ENCODE measurements at regions not wholly inside any gene's neighbourhood (a gene's known extent, or its start where the extent isn't known, plus 50 kb on each side); places are given as distances from the start of the nearest gene placed in this dataset.
"Not testable (repeated sequence)": the region's sequence is repeated elsewhere in the genome, so short reads cannot be mapped to it uniquely, and the experiment has no call there.

- intact Hi-C loops (cut with micrococcal nuclease), result no loop called here
Observed at GRCh38 chr3:102682741-102683140, 247.9 kb downstream of the ZPLD1 start.

DNA sequence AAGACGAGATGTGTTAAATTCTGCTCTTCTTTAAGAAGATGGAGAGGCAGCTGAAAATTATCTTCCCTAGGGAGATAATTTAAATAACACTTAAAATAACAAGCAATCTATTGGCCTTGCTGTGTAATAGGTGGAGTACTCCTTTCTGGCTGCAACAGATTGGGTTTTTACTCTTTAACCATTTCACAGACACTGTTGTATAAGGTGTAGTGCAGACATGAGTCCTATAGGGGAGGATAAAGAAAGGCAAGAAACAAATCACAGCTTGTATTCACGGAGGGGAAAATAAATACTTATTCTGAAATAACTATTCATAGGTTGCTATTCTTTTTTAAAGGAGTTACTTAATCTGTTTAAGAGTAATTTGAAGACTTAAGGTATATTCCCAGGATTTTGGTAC, 252.0 kb downstream of the ZPLD1 start:
- intact Hi-C loops (cut with micrococcal nuclease), result no loop called here

DNA sequence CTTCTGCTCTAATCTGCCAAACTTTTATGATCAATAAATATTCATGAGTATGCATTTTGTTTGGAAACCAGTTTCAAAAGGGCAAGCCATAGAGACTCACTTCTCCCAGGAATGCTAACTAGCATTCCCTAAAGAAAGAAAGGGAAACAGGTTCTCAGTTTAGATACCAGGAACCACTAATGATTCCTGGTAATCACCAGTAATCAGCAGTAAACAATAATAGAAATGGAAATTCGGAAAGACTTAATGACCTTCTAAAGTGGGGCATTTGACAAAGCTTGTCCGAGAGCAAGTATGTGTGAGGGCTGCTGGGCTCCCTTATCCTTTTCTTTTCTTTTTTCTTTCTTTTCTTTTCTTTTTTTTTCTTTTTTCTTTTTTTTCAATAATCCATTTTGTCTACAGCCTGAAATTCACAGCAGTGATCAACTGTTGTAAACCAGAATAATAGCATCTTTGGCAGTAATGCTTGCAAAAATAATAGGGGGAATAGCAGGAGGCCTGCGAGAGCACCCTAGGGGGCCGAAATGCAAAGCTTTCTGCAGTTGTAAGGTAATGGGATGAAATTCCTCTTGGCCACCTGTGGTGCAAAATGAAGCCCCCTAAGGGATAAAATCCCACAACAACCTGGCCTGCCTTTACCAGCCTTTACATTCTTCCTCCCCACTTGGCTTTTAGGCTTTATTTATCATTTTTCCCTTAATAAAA, 253.2 kb downstream of the ZPLD1 start:
- intact Hi-C loops (cut with micrococcal nuclease), result no loop called here

DNA sequence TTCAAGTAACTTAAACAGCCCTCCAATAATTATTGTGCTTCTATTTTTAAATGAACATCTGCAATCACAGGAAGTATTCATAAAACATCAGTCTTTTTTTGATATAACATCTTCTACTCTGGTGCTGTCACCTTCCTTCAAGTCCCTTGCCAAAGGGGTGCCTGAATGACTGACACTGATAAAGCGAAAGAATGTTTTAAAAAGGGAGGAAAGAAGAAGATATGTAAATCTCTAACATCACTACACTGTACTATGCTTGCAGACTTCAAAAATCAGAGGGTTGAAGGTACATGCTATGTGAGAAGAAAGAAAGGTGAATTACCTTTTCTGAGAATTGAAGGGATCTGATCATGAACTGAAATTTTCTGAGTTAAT, 253.7 kb downstream of the ZPLD1 start:
- intact Hi-C loops (cut with micrococcal nuclease), result no loop called here

DNA sequence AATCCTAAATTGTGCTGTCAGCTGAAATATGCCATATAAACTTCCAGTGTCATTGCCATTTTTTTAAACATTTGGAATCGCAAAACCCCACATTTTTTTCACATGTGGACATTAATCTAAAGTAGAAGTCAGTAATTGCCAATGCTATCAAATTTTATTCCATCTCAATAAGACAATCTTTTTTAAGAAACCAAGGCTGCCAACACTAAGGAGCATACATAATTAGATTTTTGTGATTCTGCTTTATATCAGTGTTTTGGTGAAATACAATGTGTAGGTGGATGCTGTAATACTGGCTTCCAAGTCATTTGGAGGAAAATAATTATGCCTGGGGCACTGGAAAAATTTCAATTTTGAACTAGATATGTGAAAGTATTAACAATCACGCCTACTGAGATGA, 256.7 kb downstream of the ZPLD1 start:
- intact Hi-C loops (cut with micrococcal nuclease), result no loop called here

- intact Hi-C loops (cut with micrococcal nuclease), result no loop called here
Observed at GRCh38 chr3:102699104-102699818, 264.4 kb downstream of the ZPLD1 start.

DNA sequence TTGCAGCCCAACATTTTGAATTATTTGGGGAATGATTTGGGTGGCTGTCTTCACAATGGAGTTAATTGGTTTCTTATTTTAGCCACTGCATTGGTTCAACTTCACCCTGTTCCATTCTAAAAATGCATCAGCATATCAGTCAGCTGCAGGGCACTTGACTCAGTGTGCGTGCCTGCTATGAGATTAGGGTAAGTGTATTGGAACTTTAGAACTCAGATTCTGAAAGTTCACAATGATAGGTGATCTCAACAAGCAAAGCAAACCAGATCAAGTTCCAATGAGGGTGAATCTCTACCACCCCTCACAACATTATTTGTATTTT, 265.0 kb downstream of the ZPLD1 start:
- intact Hi-C loops (cut with micrococcal nuclease), result no loop called here

- intact Hi-C loops (cut with micrococcal nuclease), result no loop called here
Observed at GRCh38 chr3:102712896-102713295, 278.1 kb downstream of the ZPLD1 start.

DNA sequence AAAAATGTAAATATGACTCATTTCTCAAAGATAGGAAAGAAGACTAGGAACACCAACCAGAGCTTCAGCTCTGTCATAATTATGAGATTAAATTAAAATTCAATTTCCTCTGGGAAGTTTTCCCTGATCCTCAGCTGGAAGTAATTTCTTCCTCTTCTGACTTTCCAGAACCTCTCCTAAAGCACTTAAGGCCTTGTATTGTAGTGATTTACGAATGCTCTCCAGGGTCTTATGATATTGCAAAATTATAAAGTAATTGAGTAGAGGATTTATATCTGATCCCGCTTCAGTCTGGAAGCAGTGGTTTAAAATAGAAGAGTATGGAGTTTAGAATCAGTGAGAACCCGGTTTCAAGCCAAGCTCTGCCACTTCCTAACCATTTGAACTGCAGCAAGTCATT, 279.8 kb downstream of the ZPLD1 start:
- intact Hi-C loops (cut with micrococcal nuclease), result no loop called here

- intact Hi-C loops (cut with micrococcal nuclease), result no loop called here
Observed at GRCh38 chr3:102715030-102715697, 280.3 kb downstream of the ZPLD1 start.

DNA sequence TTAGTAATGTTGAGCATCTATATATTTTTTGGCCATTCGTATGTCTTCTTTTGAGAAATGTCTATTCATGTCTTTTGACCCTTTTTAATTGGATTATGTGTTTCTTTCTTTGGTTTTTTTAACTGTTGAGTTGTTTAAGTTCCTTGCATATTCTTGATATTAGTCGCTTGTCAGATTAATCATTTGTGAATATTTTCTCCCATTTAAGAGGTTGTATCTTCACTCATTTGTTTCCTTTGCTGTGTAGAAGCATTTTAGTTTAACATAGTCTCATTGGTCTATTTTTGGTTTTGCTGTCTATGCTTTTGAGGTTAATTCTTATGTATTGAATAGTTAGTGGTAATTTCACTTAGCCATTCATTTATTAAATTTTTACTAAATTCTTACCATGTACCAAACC, 283.8 kb downstream of the ZPLD1 start:
- intact Hi-C loops (cut with micrococcal nuclease), result no loop called here

- intact Hi-C loops (cut with micrococcal nuclease), result no loop called here
Observed at GRCh38 chr3:102722317-102722716, 287.5 kb downstream of the ZPLD1 start.

GRCh38 chr3:102727340-102727739, 292.5 kb downstream of the ZPLD1 start:
- intact Hi-C loops (cut with micrococcal nuclease), result no loop called here

GRCh38 chr3:102732581-102732980, 297.8 kb downstream of the ZPLD1 start:
- intact Hi-C loops (cut with micrococcal nuclease), result not testable (repeated sequence)

DNA sequence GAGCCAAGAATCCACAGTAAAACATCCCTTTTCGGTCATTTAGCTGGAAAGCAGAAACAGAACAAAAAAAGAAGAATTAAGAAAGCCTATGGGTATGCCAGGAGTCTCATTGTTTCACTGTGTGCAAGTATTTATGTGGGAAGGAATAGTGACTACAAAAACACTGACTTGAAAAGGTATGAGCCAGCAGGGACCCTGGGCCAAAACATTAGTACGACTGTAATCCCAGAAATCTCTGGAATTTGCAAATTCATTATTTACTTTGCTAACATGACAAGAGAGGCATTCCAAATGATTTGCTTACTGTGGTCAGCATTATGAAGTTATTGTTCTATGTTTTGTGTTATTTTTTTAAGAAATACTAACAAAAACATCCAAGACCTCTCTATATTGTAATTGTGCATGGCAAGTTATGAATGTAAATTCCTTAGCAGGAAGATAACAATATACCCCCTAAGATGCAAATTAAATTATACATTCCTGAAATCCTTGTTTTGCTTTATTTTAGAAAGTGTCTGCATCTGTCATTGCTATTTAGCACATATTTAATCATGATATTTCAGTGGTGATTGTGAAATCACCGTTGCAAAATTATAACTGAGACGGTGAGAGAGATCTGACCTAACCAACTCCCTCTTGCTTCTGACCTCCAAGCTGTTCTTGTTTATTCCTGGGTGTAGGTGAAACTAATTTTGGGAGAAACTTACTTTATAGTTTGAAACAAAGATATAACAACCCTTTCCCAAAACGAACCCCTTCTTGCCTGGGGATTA, 299.2 kb downstream of the ZPLD1 start:
- intact Hi-C loops (cut with micrococcal nuclease), result no loop called here

DNA sequence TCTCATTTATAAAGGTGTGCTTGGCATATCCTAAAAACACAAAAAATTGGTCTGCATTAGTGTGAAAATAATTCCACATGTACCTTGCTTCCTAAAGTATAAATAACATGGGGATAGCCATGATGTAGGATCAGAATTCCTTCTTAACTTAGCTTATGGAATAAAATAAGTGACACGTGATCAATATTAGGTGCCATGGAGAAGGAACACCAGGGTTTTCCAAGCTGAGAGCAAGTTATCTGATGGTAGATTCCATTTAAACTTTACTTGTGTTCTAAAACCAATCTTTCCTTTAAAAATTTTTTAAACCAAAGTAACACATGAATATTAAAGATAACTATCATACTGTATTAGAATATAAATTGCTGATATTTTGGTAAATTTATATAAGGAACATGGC, 300.5 kb downstream of the ZPLD1 start:
- intact Hi-C loops (cut with micrococcal nuclease), result no loop called here

GRCh38 chr3:102736288-102736974, 301.6 kb downstream of the ZPLD1 start:
- intact Hi-C loops (cut with micrococcal nuclease), result no loop called here

- intact Hi-C loops (cut with micrococcal nuclease), result no loop called here
Observed at GRCh38 chr3:102736975-102737304, 302.1 kb downstream of the ZPLD1 start.

- intact Hi-C loops (cut with micrococcal nuclease), result no loop called here
Observed at GRCh38 chr3:102737353-102737752, 302.5 kb downstream of the ZPLD1 start.

DNA sequence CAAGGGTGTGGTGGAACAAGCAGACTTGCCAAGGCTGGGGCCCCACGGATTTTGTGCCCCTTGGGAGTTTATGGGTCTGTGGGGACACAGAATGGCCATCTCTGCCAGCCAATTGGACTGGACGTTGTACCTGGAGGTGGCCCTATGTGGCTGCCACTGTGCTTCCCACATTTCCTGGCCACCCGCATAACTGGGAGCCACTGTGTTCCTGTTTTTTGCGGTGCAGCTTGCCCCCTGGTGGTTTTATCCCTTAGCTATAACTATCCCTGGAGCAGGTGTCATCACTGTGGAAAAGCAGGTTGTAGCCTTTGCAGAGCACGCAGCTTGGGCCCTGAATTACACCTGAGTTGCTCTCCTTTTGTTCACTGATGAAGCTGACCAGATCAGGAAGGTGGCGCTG, 306.3 kb downstream of the ZPLD1 start:
- intact Hi-C loops (cut with micrococcal nuclease), result no loop called here

GRCh38 chr3:102741694-102742093, 306.9 kb downstream of the ZPLD1 start:
- intact Hi-C loops (cut with micrococcal nuclease), result no loop called here

- intact Hi-C loops (cut with micrococcal nuclease), result no loop called here
Observed at GRCh38 chr3:102745881-102746280, 311.1 kb downstream of the ZPLD1 start.

Measured in T-helper 2 cell treated with Interferon-gamma antibody and Interleukin-4, amounts not matched to agents 100 ng/mL and 5 ng/mL, for 36 hours (primary cell).